SK-N-SH treated with all-trans-retinoic acid at 6 μM for 48 hours (cell line): ENCODE measurements at regions not wholly inside any gene's neighbourhood (a gene's known extent, or its start where the extent isn't known, plus 50 kb on each side); places are given as distances from the start of the nearest gene placed in this dataset.

Source experiments
- OSR1 ChIP-seq: fragments of 250-450 bp; sonication (Bioruptor Pico); IDR thresholded peaks from 2 replicates; pipeline ENCODE4 v1.8.0; 2022; ENCODE audit warnings: moderate library complexity, mild to moderate bottlenecking, inconsistent platforms
- PPARA ChIP-seq: fragments of 250-450 bp; sonication (Bioruptor Pico); IDR thresholded peaks from 2 replicates; pipeline ENCODE4 v1.5.0; 2020; ENCODE audit warnings: mild to moderate bottlenecking, borderline replicate concordance
- RARB ChIP-seq: fragments of 250-450 bp; sonication (Bioruptor Pico); IDR thresholded peaks from 2 replicates; pipeline ENCODE4 v1.8.0; 2021; ENCODE audit warnings: mild to moderate bottlenecking, moderate library complexity
- ZC3H10 ChIP-seq: fragments of 250-450 bp; sonication (Bioruptor Pico); IDR thresholded peaks from 2 replicates; pipeline ENCODE4 v1.5.1; 2021; ENCODE audit warnings: mild to moderate bottlenecking, moderate library complexity
- ZFP3 ChIP-seq: fragments of 250-450 bp; sonication (Bioruptor Pico); IDR thresholded peaks from 2 replicates; pipeline ENCODE4 v1.5.0; 2020; ENCODE audit warnings: mild to moderate bottlenecking, moderate library complexity
- ZNF70 ChIP-seq: fragments of 450-650 bp; formaldehyde crosslinking; IDR thresholded peaks from 2 replicates; pipeline ENCODE4 v1.5.0; 2020; ENCODE audit warnings: mild to moderate bottlenecking, moderate library complexity
- TF ChIP-seq, protein P1 (sequence below): fragments of 250-450 bp; sonication (Bioruptor Pico); IDR thresholded peaks from 2 replicates; pipeline ENCODE4 v1.8.0; 2021; ENCODE audit warnings: low read depth, mild to moderate bottlenecking, moderate library complexity, borderline replicate concordance
- TF ChIP-seq, protein P2 (sequence below): fragments of 250-450 bp; sonication (Bioruptor Pico); IDR thresholded peaks from 2 replicates; pipeline ENCODE4 v1.8.0; 2020; ENCODE audit warnings: mild to moderate bottlenecking, moderate library complexity, borderline replicate concordance

DNA sequence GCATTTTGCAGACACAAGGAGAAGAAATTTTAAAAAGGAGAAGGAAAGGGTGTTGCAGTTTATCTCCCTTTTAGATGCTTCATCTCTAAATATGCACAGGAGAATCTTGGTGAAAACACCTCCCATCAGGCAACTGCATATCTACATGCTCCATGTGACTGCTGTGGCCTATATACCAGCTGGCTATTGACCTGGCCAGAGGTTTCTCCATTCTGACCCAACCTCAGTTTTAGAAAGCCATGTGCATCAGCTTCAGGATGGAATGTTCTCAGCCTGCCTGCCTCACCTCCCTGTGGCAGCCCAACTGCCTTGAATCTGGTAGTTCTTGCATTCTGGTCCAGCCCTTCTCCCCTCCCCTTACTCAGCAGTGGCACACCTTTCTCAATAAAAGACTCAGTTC, 1958.8 kb upstream of the CELF4 start:
- TF ChIP-seq, protein P1, sequence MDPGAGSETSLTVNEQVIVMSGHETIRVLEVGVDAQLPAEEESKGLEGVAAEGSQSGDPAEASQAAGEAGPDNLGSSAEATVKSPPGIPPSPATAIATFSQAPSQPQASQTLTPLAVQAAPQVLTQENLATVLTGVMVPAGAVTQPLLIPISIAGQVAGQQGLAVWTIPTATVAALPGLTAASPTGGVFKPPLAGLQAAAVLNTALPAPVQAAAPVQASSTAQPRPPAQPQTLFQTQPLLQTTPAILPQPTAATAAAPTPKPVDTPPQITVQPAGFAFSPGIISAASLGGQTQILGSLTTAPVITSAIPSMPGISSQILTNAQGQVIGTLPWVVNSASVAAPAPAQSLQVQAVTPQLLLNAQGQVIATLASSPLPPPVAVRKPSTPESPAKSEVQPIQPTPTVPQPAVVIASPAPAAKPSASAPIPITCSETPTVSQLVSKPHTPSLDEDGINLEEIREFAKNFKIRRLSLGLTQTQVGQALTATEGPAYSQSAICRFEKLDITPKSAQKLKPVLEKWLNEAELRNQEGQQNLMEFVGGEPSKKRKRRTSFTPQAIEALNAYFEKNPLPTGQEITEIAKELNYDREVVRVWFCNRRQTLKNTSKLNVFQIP (CRISPR knock-in tag), result no peak
- TF ChIP-seq, protein P2, sequence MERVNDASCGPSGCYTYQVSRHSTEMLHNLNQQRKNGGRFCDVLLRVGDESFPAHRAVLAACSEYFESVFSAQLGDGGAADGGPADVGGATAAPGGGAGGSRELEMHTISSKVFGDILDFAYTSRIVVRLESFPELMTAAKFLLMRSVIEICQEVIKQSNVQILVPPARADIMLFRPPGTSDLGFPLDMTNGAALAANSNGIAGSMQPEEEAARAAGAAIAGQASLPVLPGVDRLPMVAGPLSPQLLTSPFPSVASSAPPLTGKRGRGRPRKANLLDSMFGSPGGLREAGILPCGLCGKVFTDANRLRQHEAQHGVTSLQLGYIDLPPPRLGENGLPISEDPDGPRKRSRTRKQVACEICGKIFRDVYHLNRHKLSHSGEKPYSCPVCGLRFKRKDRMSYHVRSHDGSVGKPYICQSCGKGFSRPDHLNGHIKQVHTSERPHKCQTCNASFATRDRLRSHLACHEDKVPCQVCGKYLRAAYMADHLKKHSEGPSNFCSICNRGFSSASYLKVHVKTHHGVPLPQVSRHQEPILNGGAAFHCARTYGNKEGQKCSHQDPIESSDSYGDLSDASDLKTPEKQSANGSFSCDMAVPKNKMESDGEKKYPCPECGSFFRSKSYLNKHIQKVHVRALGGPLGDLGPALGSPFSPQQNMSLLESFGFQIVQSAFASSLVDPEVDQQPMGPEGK (CRISPR knock-in tag), result no peak
- TF ChIP-seq RARB (CRISPR knock-in tag), result no peak
- no peak for TF ChIP-seq ZFP3 (CRISPR knock-in tag)
- TF ChIP-seq OSR1 (CRISPR knock-in tag), result no peak
- TF ChIP-seq ZC3H10 (CRISPR knock-in tag), result no peak
- TF ChIP-seq PPARA (CRISPR knock-in tag), result no peak
- TF ChIP-seq ZNF70 (CRISPR knock-in tag), result no peak
